ENCODE measurements at regions not wholly inside any gene's neighbourhood (a gene's known extent, or its start where the extent isn't known, plus 50 kb on each side); places are given as distances from the start of the nearest gene placed in this dataset.

GRCh38 chr10:30738416-30738815 is 108.9 kb upstream of the LYZL2 start:
- TF ChIP-seq CTCF (IDR thresholded peaks at IDR 0.05) (no peak), ZFX (IDR thresholded peaks at IDR 0.05; ENCODE audit: borderline replicate concordance) (no peak)
